ENCODE measurements at regions not wholly inside any gene's neighbourhood (a gene's known extent, or its start where the extent isn't known, plus 50 kb on each side); places are given as distances from the start of the nearest gene placed in this dataset.

DNA sequence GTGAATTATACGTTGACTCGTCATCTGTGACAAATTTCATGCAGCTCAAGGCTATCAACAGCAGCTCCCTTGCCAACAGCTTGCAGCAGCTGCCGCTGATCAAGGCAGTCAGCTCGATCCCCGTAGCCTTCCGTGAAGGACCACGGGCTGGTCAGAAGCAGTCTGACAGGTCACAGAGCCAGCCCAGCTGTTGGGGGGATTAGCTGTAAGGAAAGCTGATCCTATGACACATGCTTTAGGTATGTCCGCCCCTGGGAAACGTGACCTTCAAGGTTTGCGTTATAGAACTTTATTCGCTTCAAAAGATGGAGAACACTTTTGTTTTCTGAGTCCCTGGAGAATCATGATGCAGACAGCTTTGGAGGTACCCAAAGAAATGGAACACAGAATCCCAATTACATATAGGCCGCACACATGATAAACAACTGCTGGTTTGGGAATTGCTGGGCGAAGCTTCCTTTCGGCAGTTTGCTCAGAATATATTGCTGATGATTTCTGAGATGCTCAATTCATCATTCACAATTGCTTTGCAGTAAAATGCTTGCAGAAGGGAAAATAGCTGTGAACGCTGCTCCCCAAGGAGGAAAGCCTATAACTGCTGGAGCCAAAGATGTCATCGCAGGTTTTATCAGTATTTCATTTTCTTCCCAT is 62.6 kb upstream of the USP29 start:
- no peak for ATAC-seq
- ChIA-PET CTCF (no interaction called here), POLR2A (no interaction called here)
- Mint-ChIP-seq H3K4me3 (no peak overlapping the region), H3K9me3 (ENCODE audit: insufficient read depth) (peaks cover 28% of the 10 kb centered on the region), H3K27ac (no peak overlapping the region), H3K4me1 (ENCODE audit: low read depth) (no peaks in the 10 kb centered on the region), H3K27me3 (ENCODE audit: low read depth) (no peaks in the 10 kb centered on the region), H3K36me3 (ENCODE audit: low read depth) (no peaks in the 10 kb centered on the region)
- DNase-seq, result no peak

DNA sequence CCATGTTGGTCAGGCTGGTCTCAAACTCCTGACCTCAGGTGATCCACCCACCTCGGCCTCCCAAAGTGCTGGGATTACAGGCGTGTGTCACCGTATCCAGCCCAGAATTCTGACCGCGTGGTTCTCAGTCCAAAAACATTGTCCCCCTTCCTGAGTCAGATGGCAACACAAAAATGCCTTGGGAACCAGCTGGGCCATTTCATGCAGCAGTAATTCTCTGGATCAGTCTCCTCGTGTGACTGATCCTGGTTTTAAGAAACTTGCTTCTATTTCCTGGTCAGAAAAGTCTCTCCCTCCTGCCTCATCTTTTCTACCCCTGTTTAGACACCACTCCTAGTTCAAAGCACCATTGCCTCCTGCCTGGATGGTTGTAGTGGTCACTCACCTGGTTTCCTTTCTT is 60.9 kb upstream of the USP29 start:
- POLR2A ChIA-PET, result no interaction called here
- H3K9me3 Mint-ChIP-seq (ENCODE audit: insufficient read depth), result peaks cover 33% of the 10 kb centered on the region
- no peaks in the 10 kb centered on the region for H3K4me1 Mint-ChIP-seq (ENCODE audit: low read depth)

DNA sequence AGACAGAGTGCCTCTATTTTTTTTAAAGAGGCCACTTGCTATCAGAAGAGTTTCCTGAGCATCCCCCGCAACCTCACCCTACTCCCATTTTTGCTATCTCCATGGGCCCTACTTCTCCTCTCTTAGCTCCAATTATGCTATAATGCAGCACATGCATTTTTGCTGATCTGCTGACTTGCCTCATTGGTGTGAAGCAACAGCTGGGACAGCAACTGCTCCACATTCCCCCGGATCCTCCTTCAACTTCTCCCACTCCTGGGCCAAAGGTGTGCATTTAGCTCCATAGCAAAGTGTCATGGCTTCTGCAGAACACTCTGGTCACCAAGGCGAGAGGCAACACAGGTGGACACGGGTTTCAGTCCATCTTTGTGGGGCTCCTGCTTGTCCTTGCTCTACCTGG is 56.7 kb upstream of the USP29 start:
- POLR2A ChIA-PET, result no interaction called here
- DNase-seq (no peak), ATAC-seq (no peak)
- Mint-ChIP-seq H3K27ac (no peak overlapping the region), H3K4me3 (no peak overlapping the region), H3K4me1 (ENCODE audit: low read depth) (no peaks in the 10 kb centered on the region), H3K27me3 (ENCODE audit: low read depth) (no peaks in the 10 kb centered on the region), H3K9me3 (ENCODE audit: insufficient read depth) (peaks cover 37% of the 10 kb centered on the region), H3K36me3 (ENCODE audit: low read depth) (no peaks in the 10 kb centered on the region)
- CTCF ChIA-PET, result no interaction called here

More for the DNA sequence above, 60.9 kb upstream of the USP29 start:
- CTCF ChIA-PET, result no interaction called here
- Mint-ChIP-seq H3K4me3 (no peak overlapping the region), H3K27ac (no peak overlapping the region), H3K36me3 (ENCODE audit: low read depth) (no peaks in the 10 kb centered on the region), H3K27me3 (ENCODE audit: low read depth) (no peaks in the 10 kb centered on the region)
- DNase-seq, result no peak
- no peak for ATAC-seq

DNA sequence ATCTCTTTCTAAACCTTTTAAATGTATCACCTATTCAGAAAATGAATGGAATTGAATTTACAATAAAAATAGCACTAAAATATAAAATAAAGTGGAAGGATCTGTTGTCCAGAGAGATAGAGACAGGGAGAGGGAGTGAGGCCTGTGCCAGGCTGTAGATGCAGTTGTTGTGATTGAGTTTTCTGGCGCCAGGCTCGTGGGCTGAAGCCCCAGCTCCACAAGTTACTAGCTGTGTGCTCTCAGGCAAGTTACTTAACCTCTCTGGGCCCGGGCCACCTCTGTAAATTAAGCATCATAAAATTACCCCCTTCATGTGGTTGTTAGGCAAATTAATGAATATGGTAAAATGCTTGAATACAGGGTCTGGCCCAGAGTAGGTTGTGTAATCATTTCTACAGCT is 52.3 kb upstream of the USP29 start:
- no peak overlapping the region for H3K4me3 Mint-ChIP-seq

DNA sequence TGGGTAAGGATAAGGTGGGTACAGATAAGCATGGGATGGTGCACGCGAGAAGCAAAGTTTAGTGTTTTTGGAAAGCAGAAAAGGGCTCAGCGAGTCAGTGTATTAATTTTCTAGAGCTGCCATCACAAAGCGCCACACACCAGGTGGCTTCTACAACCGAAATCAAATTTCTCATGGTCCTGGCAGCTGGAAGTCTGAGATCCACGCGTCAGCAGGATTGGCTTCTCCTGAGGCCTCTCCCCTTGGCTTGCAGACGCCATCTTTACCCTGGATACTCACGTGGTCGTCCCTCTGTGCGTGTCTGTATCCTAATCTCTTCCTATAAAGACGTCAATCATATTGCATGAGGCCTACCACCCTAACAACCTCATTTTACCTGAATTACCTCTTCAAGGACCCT is 51.5 kb upstream of the USP29 start:
- DNase-seq (no peak), ATAC-seq (no peak)
- Mint-ChIP-seq H3K36me3 (ENCODE audit: low read depth) (no peaks in the 10 kb centered on the region), H3K27ac (no peak overlapping the region), H3K27me3 (ENCODE audit: low read depth) (no peaks in the 10 kb centered on the region), H3K4me1 (ENCODE audit: low read depth) (no peaks in the 10 kb centered on the region), H3K9me3 (ENCODE audit: insufficient read depth) (peaks cover 40% of the 10 kb centered on the region), H3K4me3 (no peak overlapping the region)
- POLR2A ChIA-PET, result no interaction called here
- CTCF ChIA-PET, result no interaction called here

More for the DNA sequence above, 52.3 kb upstream of the USP29 start:
- Mint-ChIP-seq H3K27me3 (ENCODE audit: low read depth) (no peaks in the 10 kb centered on the region), H3K4me1 (ENCODE audit: low read depth) (no peaks in the 10 kb centered on the region), H3K9me3 (ENCODE audit: insufficient read depth) (peaks cover 41% of the 10 kb centered on the region), H3K36me3 (ENCODE audit: low read depth) (no peaks in the 10 kb centered on the region), H3K27ac (no peak overlapping the region)
- no peak for ATAC-seq
- ChIA-PET POLR2A (no interaction called here), CTCF (no interaction called here)
- no peak for DNase-seq

DNA sequence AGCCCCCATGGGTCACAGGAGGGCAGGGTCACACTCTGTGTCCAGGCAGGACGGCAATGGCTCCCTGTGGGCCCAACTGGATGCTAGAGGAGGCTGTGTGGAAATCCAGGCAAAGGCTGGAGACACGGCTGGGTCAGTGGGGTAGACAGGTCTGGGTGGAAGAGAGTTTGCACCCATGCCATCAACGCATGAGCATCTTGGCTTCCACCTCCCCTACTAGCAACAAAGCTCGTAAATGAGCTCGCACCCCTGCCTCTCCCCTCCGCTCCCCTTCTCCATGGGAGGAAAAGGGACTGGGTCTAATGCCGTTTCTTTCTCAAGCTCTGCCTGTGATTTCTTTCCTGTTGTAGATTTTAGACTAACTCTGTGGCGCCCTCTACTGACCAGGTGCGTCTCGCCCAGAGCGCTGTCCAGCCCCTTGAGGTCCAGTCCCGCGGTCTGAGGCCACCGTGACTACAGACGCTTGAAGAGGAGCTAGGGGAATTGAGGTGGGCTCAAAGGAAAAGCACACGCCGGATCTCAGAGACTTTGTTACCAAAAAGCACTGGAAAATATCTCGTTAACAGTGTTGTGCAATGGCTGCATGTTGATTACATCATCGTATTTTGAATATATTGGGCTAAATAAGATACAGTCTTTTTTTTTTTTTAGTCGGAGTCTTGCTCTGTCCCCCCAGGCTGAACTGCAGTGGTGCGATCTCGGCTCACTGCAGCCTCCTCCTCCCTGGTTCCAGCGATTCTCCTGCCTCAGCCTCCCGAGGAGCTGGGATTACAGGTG is 50.7 kb upstream of the USP29 start:
- no peaks in the 10 kb centered on the region for H3K4me1 Mint-ChIP-seq (ENCODE audit: low read depth)
- no peak overlapping the region for H3K27ac Mint-ChIP-seq
- ATAC-seq (no peak), DNase-seq (no peak)
- H3K36me3 Mint-ChIP-seq (ENCODE audit: low read depth), result no peaks in the 10 kb centered on the region
- no peaks in the 10 kb centered on the region for H3K27me3 Mint-ChIP-seq (ENCODE audit: low read depth)
- POLR2A ChIA-PET, result no interaction called here
- CTCF ChIA-PET, result no interaction called here
- peaks cover 32% of the 10 kb centered on the region for H3K9me3 Mint-ChIP-seq (ENCODE audit: insufficient read depth)
- H3K4me3 Mint-ChIP-seq, result no peak overlapping the region

Data from activated CD8-positive, alpha-beta T cell treated with anti-CD3 and anti-CD28 coated beads, Interleukin-2, amount 10 ng/mL, durations not matched to agents 7 days and 5 days (primary cell).